H1 (cell line): ENCODE measurements at regions not wholly inside any gene's neighbourhood (a gene's known extent, or its start where the extent isn't known, plus 50 kb on each side); places are given as distances from the start of the nearest gene placed in this dataset.

Experiments used
- ASH2L ChIP-seq: fragments of 200-600, 300-600 bp; sonication (generic); IDR thresholded peaks from one replicate; pipeline ENCODE4 v1.7.1; 2017; ENCODE audit warnings: low read length
- KDM1A ChIP-seq: fragments of 200-600, 300-600 bp; sonication (generic); IDR thresholded peaks from 2 replicates; pipeline ENCODE4 v1.7.1; 2016; ENCODE audit warnings: mild to moderate bottlenecking, low read length, borderline replicate concordance

GRCh38 chr4:67020438-67020797 is 524.9 kb downstream of the CENPC start (continued):
- no peak for TF ChIP-seq KDM1A
- no peak for TF ChIP-seq ASH2L
